GOT3 (cell line): ENCODE measurements at regions not wholly inside any gene's neighbourhood (a gene's known extent, or its start where the extent isn't known, plus 50 kb on each side); places are given as distances from the start of the nearest gene placed in this dataset.
"Not testable (repeated sequence)": the region's sequence is repeated elsewhere in the genome, so short reads cannot be mapped to it uniquely, and the experiment has no call there.

Experiments
- DNase-seq: peaks from one replicate; lab custom pipeline; 2025; ENCODE audit warnings: mixed read lengths; lab: John Stamatoyannopoulos, UW

DNA sequence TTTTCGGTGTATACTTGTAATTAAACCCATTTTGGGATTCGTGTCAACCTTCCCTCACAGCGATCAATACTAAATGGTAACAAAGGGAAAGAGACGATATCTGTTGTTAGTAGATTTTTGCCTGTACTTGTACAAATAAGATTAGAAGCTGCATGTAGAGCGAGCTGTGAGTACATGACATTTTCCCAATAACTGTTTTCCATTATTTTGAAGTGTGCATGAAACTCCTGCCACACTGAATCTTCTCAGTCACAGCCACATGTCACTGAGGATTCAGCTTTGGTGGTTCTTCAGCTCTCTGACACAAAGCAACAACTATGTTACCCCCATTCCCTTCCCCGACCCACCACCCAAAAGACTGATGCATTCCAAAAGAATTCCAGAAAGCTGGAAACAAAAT is 685.6 kb downstream of the EFNA5 start:
- no peak for DNase-seq

DNA sequence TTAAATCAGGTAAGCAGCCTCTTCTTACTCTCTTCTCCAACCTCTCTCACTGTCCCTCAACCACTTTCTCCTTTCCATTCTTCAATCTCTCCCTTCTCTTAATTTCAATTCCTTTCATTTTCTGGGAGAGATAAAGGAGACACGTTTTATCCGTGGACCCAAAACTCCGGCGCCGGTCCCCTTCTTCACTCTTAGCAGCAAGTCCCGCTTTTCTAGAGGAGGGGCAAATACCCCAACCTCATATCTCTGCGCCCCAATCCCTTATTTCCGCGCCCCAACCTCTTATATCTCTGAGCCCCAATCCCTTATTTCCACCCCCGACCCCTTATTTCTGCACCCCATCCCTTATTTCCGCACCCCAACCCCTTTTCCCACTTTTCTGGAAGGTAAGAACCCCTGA is 691.6 kb downstream of the EFNA5 start:
- not testable (repeated sequence) for DNase-seq

DNA sequence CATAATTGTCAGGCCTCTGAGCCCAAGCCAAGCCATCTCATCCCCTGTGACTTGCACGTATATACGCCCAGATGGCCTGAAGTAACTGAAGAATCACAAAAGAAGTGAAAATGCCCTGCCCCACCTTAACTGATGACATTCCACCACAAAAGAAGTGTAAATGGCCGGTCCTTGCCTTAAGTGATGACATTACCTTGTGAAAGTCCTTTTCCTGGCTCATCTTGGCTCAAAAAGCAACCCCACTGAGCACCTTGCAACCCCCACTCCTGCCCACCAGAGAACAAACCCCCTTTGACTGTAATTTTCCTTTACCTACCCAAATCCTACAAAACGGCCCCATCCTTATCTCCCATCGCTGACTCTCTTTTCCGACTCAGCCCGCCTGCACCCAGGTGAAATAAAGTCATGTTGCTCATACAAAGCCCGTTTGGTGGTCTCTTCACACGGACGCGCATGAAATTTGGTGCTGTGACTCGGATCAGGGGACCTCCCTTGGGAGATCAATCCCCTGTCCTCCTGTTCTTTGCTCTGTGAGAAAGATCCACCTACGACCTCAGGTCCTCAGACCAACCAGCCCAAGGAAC is 692.1 kb downstream of the EFNA5 start:
- not testable (repeated sequence) for DNase-seq

DNA sequence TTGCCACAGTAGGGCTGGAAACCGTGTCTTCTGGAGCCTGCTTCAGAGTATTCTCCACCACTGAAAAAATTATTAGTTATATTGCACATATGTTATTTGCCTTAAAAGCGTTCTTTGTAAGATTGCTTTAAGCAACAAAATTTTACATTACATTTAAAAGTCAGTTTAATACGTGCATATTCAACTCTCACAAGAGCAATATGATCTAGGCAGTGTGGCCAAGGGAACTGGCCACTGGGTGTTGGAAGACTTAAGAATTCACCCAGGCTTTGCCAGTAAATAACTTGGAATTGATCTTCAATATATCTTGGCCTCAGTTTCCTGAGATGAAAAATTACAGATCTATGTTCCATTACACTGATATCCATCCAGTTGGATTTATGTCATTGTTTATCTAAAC is 694.4 kb downstream of the EFNA5 start:
- no peak for DNase-seq

DNA sequence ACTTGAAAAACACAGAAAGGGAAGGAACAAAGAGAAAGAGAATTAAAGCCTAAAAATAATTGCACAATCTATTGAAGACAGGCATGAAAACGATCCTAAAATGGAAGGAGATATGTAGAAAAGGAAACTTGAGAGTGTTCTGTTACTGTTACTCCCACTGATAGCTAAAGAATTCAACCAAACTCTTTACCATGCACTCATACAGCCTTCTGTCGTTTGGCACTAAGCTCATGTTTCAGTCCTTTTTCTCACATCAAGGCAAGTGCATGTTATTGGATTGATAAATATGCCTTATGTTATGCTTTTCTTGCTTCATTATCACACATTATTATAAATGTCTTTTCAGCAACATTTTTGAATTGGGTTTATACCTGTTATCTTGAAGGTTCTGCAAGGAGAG is 696.5 kb downstream of the EFNA5 start:
- no peak for DNase-seq

DNA sequence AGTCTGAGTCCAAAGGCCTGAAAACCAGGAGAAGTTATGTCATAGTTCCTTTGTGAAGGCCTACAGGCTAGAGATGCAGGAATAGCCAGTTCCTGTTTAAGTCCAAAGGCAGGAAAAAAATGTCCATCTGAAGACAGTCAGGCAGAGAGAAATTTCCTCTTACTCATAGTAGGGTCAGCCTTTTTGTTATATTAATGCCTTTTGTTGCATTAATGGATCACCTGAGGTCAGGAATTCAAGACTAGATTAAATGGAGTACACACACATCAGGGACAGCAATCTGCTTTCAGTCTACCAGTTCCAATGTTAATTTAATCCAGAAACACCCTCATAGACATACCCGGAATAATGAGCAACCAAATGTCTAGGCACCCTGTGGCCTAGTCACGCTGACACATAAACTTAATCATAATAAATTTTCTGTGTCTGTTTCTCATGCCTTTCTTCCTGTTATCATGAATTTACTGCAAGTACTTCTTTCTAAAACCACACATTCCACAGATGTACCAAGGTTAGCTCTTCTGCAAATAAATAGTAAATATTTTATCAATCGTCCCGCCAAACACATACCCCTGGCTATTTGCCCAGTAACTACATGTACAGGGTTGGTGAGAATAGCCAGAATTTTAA is 703.9 kb downstream of the EFNA5 start:
- no peak for DNase-seq

DNA sequence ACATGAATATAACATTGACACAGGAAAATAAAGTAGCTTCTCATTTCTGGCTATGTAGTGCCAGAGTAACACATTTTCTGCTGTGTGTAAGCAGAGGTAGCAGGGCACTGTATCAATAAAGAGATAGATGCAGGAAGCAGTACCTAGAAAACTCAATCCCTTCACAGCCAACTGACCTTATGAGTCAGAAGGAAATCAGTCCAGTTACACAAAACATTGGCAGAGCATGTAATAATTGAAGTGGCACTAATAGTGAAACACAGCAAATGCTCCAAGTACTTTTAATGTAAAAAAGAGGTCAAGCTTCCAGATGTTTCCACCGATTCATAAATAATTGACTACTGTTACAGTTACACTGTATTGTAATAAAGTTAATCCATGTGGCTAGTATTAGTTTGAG is 706.6 kb downstream of the EFNA5 start:
- DNase-seq: no peak

DNA sequence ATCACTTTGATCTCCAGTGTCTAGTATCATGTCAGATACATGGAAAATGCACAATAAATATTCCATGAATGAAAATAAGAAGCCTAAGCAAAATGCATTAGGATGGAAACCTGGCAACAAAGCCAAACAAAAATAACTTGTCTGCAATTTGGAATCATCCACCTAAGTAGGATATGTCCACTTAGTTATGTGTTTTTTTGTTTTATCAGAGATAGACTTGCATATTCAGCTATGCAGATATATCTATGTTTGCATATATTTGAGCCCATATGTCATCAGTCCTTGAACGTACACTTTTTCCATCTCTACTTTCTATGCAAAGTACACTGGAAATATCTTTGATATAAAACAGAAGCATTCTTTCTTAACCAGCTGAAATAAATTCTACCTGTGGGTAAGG is 707.1 kb downstream of the EFNA5 start:
- no peak for DNase-seq

DNA sequence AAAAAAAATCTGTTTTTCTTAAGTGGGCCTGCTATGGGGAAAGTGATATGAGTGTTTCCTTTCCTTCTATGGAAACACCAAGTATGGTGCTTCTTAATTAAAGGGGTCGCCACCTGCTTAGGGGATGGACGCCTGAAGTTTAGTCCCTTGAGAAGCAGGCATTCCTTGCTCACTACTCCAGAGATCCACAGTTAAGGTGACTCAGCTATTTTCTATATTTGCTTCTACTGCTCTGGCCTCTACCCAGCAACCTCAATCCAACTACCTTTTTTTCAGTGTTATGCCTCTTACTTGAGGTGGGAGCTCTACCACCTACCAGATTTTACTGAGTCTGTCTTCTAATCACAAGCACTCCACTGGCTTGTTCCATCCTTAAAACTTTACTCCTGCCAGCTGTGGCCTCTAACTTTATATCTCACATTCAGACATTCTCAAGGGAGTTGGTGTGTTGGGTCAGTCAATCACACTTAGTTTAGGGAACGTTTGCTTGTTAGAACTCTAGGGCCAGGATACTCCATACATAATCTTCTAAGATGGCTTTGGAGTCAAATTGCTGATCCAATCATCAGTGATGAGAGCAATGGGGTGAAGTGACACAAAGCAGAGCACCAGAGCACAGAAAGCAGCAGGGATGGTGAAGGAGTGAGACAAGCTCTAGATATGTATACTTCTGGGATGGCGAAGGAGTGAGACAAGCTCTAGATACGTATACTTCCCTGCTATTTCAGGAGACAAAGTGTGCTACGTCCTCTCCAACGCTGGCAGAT is 708.1 kb downstream of the EFNA5 start:
- no peak for DNase-seq

DNA sequence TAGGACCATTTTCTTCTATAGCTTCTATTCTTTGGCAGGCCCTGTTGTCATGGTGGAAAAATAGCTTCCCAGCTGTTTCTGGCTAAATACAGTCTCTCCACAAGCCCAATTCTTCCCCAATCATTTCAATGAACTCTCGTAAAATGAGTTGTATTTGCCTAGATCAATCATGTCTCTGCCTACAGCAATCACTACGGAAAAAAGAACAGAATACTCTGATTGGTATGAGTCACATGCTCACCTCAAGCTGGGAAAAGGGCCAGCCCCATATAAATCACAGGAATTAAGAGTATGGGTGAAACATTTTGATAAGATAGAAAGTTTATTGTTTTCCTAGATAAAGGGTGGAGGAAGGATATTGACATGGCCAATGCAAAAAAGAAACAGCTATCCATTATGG is 711.4 kb downstream of the EFNA5 start:
- DNase-seq: no peak

DNA sequence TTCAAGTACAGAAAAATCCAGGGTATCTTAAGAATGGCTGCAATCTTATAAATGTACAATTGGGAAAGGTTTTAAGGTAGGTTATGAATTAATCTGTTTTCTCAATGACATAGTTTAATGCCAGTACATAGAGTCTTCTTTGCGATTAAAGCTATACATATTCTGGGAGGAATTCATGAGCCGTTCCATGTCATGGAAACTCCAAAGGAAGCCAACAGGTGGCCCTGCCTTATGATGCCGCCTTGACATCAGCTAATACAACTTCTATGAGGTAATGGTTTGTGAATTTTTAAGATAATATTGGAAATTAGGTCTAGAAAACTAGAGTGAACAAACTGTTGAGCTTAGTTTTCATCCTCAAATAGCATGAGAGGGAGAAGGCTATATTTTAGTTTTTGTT is 713.4 kb downstream of the EFNA5 start:
- DNase-seq: no peak

DNA sequence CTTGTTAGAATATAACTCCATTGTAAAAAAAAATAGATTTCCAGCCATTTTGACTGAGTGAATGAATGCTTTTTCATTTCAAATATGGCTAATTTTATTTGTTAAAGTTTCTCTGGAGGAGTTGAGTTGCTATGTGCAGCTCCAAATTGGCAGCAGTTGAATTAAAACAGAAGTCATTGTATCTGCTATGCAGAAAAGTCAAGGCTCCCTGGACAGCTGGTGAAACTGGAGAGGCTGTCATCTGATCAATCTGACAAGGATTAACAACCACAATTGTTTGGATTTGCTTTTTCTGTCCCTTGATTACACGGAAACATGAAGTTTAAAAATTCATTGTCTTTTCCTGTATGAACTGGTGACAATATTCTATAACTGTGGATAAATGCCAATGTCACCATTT is 713.9 kb downstream of the EFNA5 start:
- no peak for DNase-seq

DNA sequence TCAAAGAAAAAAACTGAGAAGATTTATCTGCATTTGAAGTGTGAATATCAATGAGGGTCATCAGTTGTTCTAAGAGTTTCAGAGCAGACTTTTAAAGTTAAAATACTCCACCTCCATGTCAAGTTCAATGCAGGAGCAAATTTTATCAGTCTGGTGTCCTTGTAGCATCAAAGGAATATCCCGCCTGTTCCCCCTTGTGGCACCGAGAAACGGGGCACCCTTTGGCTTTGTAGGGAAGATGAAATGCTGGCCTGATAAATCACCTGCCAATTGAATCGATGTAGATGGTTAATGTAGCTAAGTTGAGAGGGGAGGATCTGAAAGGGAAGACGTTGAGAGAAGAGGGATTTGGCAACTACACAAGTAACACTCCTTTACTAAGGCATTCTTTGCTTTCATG is 714.5 kb downstream of the EFNA5 start:
- no peak for DNase-seq

DNA sequence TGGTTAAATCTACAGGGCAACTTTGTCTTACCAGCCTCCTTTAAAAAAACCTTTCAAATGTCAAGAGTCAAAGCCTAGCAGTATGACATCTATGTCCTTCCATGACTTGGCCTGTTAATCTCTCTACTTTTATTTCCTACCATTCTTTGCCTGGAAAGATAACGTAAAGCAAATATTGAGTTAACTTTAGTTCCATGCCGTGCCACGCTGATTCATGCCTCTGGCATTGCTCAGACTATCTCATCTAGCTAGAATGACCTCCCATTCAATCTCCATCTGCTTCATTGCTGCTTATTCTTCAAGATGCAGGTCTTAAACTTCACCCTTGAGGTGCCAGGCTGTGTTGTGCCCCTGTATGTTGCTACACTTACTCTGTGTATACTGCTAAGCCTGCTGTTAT is 729.8 kb downstream of the EFNA5 start:
- DNase-seq: no peak

DNA sequence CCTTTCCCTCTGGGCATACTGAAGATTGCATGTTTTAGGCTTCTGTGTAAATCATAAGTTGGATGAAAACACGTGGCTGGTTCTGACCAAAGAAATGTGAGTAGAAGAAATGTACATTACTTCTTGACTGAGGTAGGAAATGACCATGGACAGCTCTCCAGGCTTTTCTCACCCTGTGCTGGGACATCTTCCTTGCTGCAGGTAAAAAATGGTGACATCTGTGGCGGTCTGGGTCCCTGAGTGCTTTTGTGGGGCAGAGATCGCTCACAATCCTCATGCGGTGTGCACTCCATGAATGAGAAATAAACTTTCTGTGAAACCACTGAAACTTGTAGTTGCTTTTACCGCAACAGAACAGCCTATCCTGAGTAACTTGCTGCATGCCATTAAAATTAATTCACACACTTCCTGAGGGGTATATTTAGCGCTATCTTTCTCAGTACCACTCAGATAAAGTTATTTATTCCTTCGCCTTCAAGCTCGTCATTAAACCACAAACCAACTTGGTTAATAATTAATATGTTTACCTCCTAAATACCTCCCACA is 730.4 kb downstream of the EFNA5 start:
- no peak for DNase-seq

DNA sequence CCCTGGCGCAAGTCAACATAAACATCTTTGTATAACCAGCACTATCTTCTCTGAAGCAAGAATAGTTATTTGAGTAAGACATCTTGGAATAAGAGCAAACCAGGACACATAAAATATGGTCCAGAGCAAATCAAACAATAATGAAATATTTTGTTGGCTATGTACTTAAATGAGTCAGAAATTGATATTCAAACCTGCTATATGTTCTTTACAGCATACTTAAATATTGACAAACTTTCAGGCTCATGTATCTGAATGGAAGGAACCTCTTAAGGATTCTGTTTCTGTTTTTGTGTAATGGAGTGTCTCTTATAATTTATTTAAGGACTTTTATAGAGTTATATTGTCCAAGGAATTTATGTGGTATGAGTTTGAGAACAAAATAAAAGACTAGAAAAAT is 747.3 kb downstream of the EFNA5 start:
- DNase-seq: no peak

DNA sequence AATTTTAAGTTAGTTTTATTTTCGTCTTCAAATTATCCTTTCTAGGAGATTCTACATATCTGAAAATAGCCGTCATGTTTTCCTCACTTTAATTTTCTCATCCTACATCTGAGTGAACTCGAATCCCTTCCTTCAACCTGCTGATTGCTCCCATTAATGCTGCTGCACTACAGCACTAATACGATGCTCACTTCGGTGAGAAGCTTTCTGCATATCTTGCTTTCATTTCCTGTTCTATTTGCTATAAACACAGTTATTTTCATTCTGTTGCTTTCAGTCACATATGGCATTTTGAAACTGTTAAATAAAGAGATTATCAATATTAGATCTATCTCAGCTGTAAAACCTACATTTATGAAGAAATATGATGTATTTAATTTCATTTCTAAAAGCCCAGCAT is 749.2 kb downstream of the EFNA5 start:
- no peak for DNase-seq

DNA sequence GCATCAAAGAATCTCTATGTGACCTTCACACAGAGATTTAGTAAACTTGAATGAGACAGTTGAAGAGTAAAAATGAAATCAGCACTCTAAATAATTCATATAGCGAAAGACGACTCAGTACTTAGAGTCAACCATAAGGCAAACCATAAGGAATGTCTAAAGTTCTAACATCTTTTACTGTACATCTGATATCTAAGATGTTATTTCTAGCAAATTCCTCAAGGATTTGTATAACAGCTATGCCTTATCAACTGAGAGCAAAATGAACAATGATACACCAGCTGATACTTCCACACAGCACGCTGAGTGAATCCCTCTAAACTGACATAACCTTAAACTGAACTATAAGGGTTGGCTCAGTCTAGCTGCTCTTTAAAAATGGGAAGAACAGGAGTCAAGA is 760.3 kb downstream of the EFNA5 start:
- DNase-seq: no peak

DNA sequence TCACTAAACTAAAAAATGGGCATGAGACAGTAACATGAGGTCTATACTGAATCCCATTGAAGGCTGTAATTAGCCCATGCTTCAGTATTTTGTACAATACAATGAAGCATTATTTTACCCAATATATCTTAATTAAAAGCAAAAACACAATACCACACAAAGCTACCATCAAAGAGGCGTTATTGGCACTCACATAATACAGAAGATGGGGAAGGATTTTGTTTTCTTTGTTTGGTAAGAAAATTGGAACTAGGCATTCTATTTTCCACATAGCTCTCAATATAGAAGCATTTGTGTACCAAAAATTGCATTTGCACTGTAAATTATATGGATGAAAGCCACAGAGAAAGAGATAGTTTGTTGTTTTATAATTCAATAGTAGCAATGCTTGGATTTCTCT is 761.0 kb downstream of the EFNA5 start:
- DNase-seq: no peak

DNA sequence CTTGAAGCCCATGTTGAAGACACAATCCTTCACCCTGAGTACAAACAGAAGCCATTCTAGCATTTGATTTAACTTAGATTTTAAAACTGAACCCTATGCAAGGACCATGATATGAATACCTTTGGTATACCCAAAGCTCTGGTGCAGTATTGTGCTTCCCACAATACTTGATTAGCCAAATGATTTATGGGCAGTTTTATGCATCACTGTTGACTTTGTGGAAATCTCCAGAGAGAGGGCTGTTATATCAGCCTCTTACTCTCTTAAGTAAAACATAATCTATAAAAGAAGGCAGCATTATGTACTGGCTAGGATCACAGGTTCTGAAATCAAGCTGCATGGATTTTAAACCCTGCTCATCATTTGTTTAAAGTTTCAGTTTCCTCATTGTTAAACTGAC is 762.8 kb downstream of the EFNA5 start:
- DNase-seq: no peak

DNA sequence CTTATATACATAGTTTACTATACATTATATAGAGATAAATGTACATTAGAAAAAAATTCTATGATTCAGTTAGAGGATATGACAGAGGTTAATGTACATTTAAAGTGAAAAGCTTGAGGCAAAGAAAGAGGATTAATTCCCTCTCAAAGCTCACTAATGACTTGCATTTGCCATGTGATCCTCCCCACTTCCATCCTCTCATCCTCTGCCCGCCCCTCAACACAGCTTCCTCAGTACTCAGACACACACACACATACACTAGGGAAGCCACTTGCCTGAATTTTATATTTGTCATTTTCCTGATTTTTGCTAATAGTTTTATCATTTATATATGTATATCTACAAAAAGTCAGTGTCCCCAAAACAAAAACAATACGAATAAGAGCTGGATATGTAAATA is 764.5 kb downstream of the EFNA5 start:
- no peak for DNase-seq

DNA sequence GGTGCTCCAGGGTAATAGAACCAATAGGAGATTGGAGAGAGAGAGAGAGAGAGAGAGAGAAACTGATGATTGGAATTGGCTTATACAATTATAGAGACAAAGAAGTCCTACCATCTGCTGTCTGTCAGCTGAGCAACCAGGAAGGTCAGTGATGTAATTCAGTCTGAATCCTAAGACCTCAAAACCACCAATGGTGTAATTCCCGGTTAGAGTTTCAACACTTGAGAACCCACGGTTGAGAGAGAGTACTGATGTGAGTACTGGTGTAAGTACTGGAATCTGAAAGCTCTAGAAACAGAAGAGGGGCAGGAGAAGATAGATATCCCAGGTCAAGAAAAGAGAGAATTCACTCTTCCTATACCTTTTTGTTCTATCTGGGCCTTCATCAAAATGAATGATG is 775.8 kb downstream of the EFNA5 start:
- DNase-seq: no peak

DNA sequence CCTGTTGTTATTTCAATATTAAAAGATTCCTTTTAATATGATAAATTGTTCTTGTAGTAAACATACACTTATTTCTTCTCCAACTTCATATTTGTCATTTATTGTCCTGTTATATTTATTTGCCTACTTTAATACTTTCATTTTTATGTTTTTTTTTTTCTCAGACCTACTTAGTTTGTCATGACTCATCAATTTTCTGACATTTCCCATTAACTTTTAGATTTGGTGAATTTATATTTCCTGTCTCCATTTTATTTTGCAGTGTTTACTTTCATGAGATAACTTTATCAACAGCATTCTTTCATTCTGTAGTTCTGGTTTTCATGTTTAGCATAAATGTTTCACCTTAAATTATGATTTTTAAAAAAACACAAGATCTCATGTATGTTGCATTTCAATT is 788.7 kb downstream of the EFNA5 start:
- DNase-seq: no peak
